IMR-90 (cell line): ENCODE measurements at regions not wholly inside any gene's neighbourhood (a gene's known extent, or its start where the extent isn't known, plus 50 kb on each side); places are given as distances from the start of the nearest gene placed in this dataset.

Source experiments
- ATAC-seq: fragments of 200-7000 bp; cut with Tn5 transposase; 2 replicates; pipeline ENCODE4 v1.9.1; 2020; ENCODE audit warnings: low read depth, mild to moderate bottlenecking, moderate library complexity
- BruUV-seq: library from RNA; stranded (reverse); fragments of 400-500 nt; replicated peaks from 2 replicates; lab custom pipeline; 2021; lab: Mats Ljungman, UMichigan
- CTCF ChIA-PET: fragments of 300-600 bp; formaldehyde crosslinking; extraction: SDS; loops from one replicate; lab custom pipeline; 2021; ENCODE audit warnings: antibody characterized with exemption; lab: Yijun Ruan, JAX
- POLR2A ChIA-PET: fragments of 300-600 bp; sonication (Branson Sonifier 250); formaldehyde crosslinking; loops from one replicate; lab custom pipeline; 2022; ENCODE audit warnings: antibody characterized with exemption; ENCODE audit not compliant: unreplicated experiment; lab: Charles Lee
- DNase-seq: peaks from one replicate; pipeline ENCODE4 v3.0.0; 2013
- H2AFZ ChIP-seq: replicated peaks from 2 replicates; pipeline ENCODE3; 2013; ENCODE audit warnings: low read length, mild to moderate bottlenecking; ENCODE audit not compliant: poor library complexity
- H2AK5ac ChIP-seq: 2 replicates; pipeline ENCODE4 v1.6.1; 2013; ENCODE audit warnings: low read depth, low read length, inconsistent platforms
- H2AK9ac ChIP-seq: replicated peaks from 2 replicates; pipeline ENCODE3; 2013; ENCODE audit warnings: mild to moderate bottlenecking, low read depth, low read length, moderate library complexity; ENCODE audit not compliant: poor library complexity
- H2BK120ac ChIP-seq: 2 replicates; pipeline ENCODE4 v1.6.1; 2013; ENCODE audit warnings: low read depth, low read length, inconsistent platforms
- H2BK15ac ChIP-seq: 3 replicates; pipeline ENCODE4 v1.6.1; 2013; ENCODE audit warnings: low read depth, low read length, inconsistent platforms
- H2BK20ac ChIP-seq: 2 replicates; pipeline ENCODE4 v1.6.1; 2013; ENCODE audit warnings: low read depth, mild to moderate bottlenecking, inconsistent platforms, low read length, moderate library complexity
- H2BK5ac ChIP-seq: 2 replicates; pipeline ENCODE4 v1.6.1; 2013; ENCODE audit warnings: mild to moderate bottlenecking, low read depth, low read length, inconsistent platforms; ENCODE audit not compliant: poor library complexity, severe bottlenecking
- H3K14ac ChIP-seq: replicated peaks from 2 replicates; pipeline ENCODE4 v1.6.1; 2013; ENCODE audit warnings: low read depth, low read length, inconsistent platforms
- H3K18ac ChIP-seq: 2 replicates; pipeline ENCODE4 v1.6.1; 2013; ENCODE audit warnings: low read depth, low read length, control low read depth
- H3K23ac ChIP-seq: 2 replicates; pipeline ENCODE4 v1.6.1; 2013; ENCODE audit warnings: low read depth, low read length, inconsistent platforms
- H3K27ac ChIP-seq: 2 replicates; pipeline ENCODE4 v1.5.1; 2013; ENCODE audit warnings: mild to moderate bottlenecking, control low read depth, low read length; ENCODE audit not compliant: insufficient read depth
- H3K27me3 ChIP-seq: 2 replicates; pipeline ENCODE4 v1.6.1; 2013; ENCODE audit warnings: low read length; ENCODE audit not compliant: control insufficient read depth, insufficient read depth
- H3K36me3 ChIP-seq: 2 replicates; pipeline ENCODE4 v1.6.1; 2013; ENCODE audit warnings: low read length, mixed read lengths; ENCODE audit not compliant: control insufficient read depth, insufficient read depth
- H3K4ac ChIP-seq: 2 replicates; pipeline ENCODE4 v1.6.1; 2013; ENCODE audit warnings: low read depth, low read length, inconsistent platforms
- H3K4me1 ChIP-seq: 2 replicates; pipeline ENCODE4 v1.6.1; 2013; ENCODE audit warnings: low read length, mixed read lengths; ENCODE audit not compliant: control insufficient read depth, insufficient read depth
- H3K4me2 ChIP-seq: 2 replicates; pipeline ENCODE4 v1.6.1; 2013; ENCODE audit warnings: low read depth, mild to moderate bottlenecking, control low read depth, low read length, moderate library complexity
- H3K4me3 ChIP-seq: 2 replicates; pipeline ENCODE4 v1.5.1; 2013; ENCODE audit warnings: low read depth, mild to moderate bottlenecking, control low read depth, low read length, moderate library complexity; ENCODE audit not compliant: insufficient read depth
- H3K56ac ChIP-seq: 2 replicates; pipeline ENCODE4 v1.6.1; 2013; ENCODE audit warnings: low read length, inconsistent platforms; ENCODE audit not compliant: insufficient read depth; ENCODE audit errors: extremely low read depth
- H3K79me1 ChIP-seq, 2 experiments: 2 replicates each; pipeline ENCODE4 v1.6.1; 2013; ENCODE audit warnings: low read length in 2 of 2, inconsistent platforms in 1 of 2, low read depth in 1 of 2
- H3K9ac ChIP-seq: 2 replicates; pipeline ENCODE4 v1.6.1; 2013; ENCODE audit warnings: low read depth, low read length, control low read depth
- H3K9me1 ChIP-seq: 2 replicates; pipeline ENCODE4 v1.6.1; 2013; ENCODE audit warnings: low read length, inconsistent platforms; ENCODE audit not compliant: insufficient read depth
- H3K9me3 ChIP-seq: 2 replicates; pipeline ENCODE4 v1.6.1; 2013; ENCODE audit warnings: low read length; ENCODE audit not compliant: control insufficient read depth, insufficient read depth
- H4K20me1 ChIP-seq: 2 replicates; pipeline ENCODE4 v1.6.1; 2013; ENCODE audit warnings: low read length, inconsistent platforms; ENCODE audit not compliant: insufficient read depth
- H4K5ac ChIP-seq: 2 replicates; pipeline ENCODE4 v1.6.1; 2013; ENCODE audit warnings: mild to moderate bottlenecking, low read depth, low read length, control low read depth
- H4K8ac ChIP-seq, 2 experiments: 2 replicates each; pipeline ENCODE4 v1.6.1; 2013; ENCODE audit warnings: low read depth in 2 of 2, low read length in 2 of 2, control low read depth in 1 of 2, inconsistent platforms in 1 of 2
- H4K91ac ChIP-seq: 2 replicates; pipeline ENCODE4 v1.6.1; 2013; ENCODE audit warnings: low read depth, low read length, inconsistent platforms; ENCODE audit not compliant: insufficient read depth
- BHLHE40 ChIP-seq: fragments of 150-350 bp; IDR thresholded peaks from 2 replicates; pipeline ENCODE4 v1.6.1; 2016; ENCODE audit warnings: mild to moderate bottlenecking, low read depth, low read length
- CEBPB ChIP-seq: IDR thresholded peaks from 2 replicates; pipeline ENCODE4 v1.6.1; 2012; ENCODE audit warnings: low read depth, low read length, improper control_type of control experiment
- WGBS, 2 experiments: methylation state at CpG; one replicate each; pipeline versions ENCODE4 v1.1.5 to v1.1.7; 2013; ENCODE audit warnings: missing lambda C conversion rate in 2 of 2; ENCODE audit not compliant: insufficient read length in 1 of 2; ENCODE audit errors: extremely low coverage in 2 of 2; 5-methylcytosine and 5-hydroxymethylcytosine counted together
- dilution Hi-C: fragments of 300-500 bp; cut with HindIII; formaldehyde crosslinking; loops from one replicate; pipeline ENCODE4 v1.14.3; 2018; ENCODE audit warnings: low sequenced_read_pairs; ENCODE audit not compliant: unreplicated experiment
- in situ Hi-C: fragments of 300-500 bp; cut with MboI; formaldehyde crosslinking; loops from 3 replicates; pipeline ENCODE4 v1.14.3; 2019; ENCODE audit warnings: low sequenced_read_pairs, inconsistent platforms, mixed read lengths
- intact Hi-C: fragments of 100-400 bp; cut with micrococcal nuclease; formaldehyde crosslinking; loops from 2 replicates; pipeline ENCODE4 v1.10.0; 2022

DNA sequence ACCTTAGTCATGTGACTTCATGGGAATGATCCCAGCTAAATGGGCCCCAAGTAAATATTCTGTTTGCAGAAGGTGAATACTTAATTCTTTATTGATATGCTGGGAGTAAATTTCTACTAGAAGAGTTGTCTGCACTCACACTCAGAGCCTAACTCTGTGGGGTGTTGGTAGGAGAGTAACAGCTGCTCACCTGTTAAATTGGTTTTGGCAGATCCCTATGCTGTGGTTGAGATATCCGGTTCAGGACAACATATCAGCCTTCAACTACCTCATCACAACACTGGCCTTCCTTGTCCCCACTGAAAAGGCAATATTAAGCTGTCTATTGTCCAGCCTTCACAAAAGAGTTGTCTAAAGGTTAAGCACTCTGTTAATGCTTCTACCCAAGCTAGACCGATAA is 738.3 kb downstream of the INHBA start:
- Histone ChIP-seq H3K27ac (no peak overlapping the region), H3K4me3 (no peak overlapping the region), H2BK15ac (no peak overlapping the region), H3K4me1 (no peaks in the 10 kb centered on the region), H3K23ac (no peak overlapping the region), H2AFZ (no peak overlapping the region), H4K5ac (no peak overlapping the region), H4K91ac (no peak overlapping the region), H3K4me2 (no peak overlapping the region), H2BK20ac (no peak overlapping the region), H3K18ac (no peak overlapping the region), H3K9me3 (no peaks in the 10 kb centered on the region), H4K8ac (no peak overlapping the region), H3K4ac (no peak overlapping the region), H2BK5ac (no peak overlapping the region), H2AK5ac (no peak overlapping the region), H3K9ac (no peak overlapping the region), H3K79me1 (no peaks in the 10 kb centered on the region), H3K36me3 (no peaks in the 10 kb centered on the region), H3K14ac (no peak overlapping the region), H2AK9ac (no peak overlapping the region), H2BK120ac (no peak overlapping the region), H3K27me3 (no peaks in the 10 kb centered on the region), H3K9me1 (no peaks in the 10 kb centered on the region), H4K20me1 (no peaks in the 10 kb centered on the region), H3K56ac (no peak overlapping the region)
- no peak for TF ChIP-seq BHLHE40
- TF ChIP-seq CEBPB, result no peak
- CTCF ChIA-PET, result no interaction called here
- WGBS, 2 experiments, result no CpG with 5 or more reads among the region's 2 CpGs
- DNase-seq (no peak), ATAC-seq (no peak)
- intact Hi-C loops, result no loop called here
- POLR2A ChIA-PET, result no interaction called here
- in situ Hi-C loops, result no loop called here
- dilution Hi-C loops, result no loop called here
- BruUV-seq, result no TSS peak
